ENCODE measurements at regions not wholly inside any gene's neighbourhood (a gene's known extent, or its start where the extent isn't known, plus 50 kb on each side); places are given as distances from the start of the nearest gene placed in this dataset.

DNA sequence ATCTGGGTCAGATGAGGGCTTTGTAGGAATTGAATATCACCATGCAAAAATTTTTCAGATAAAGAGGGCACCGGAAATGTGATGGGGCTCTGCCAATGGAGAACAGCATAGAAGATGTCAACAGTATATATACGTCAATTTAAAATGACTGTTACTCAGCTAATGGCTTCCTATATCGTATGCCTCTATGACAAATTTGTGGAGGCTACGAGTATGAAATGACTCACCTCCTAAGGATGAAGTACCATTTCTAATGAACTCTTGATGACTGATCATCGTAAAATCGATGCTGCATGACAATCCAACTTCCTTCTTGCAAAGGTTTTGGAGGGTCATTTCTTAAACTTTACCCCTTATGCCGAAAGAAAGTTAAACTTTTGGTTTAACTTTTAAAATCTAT is 450.3 kb upstream of the ZP4 start:
- TF ChIP-seq EZH2 (IDR thresholded peaks at IDR 0.05) (no peak), POLR2AphosphoS5 (IDR thresholded peaks at IDR 0.05; ENCODE audit: borderline replicate concordance, low read depth, low read length) (no peak), FOXP2 (optimal IDR thresholded peaks at IDR 0.05; ENCODE audit: control extremely low read depth, extremely low read length, insufficient read depth) (no peak)

Measured in SK-N-MC (cell line).